Lower leg skin (tissue), 4 donors: ENCODE measurements at regions not wholly inside any gene's neighbourhood (a gene's known extent, or its start where the extent isn't known, plus 50 kb on each side); places are given as distances from the start of the nearest gene placed in this dataset.

Source experiments
- DNase-seq, 2 donors: peaks; one replicate each; pipeline ENCODE4 v3.0.0-alpha.2; 2019; ENCODE audit warnings: low spot score in 2 of 2
- H3K4me3 ChIP-seq: fragments of 200-600 bp; sonication (generic); 2 replicates; pipeline ENCODE4 v1.5.1; 2017; ENCODE audit warnings: mild to moderate bottlenecking, low read depth; ENCODE audit not compliant: poor library complexity, severe bottlenecking
- CTCF ChIP-seq, 3 donors: fragments of 450-650 bp; IDR thresholded peaks; one replicate each; pipeline ENCODE4 v1.5.1; 2016; ENCODE audit warnings: antibody characterized with exemption in 3 of 3, mild to moderate bottlenecking in 3 of 3, moderate library complexity in 2 of 3
- POLR2A ChIP-seq, 2 donors: fragments of 450-650 bp; IDR thresholded peaks; one replicate each; pipeline ENCODE4 v1.6.1; 2016 to 2017; ENCODE audit warnings: antibody characterized with exemption in 2 of 2, mild to moderate bottlenecking in 1 of 2, moderate library complexity in 1 of 2
- WGBS, 2 donors: methylation state at CpG; one replicate each; pipeline ENCODE4 v1.1.5; 2018; 5-methylcytosine and 5-hydroxymethylcytosine counted together
- intact Hi-C: fragments of 100-400 bp; cut with DNase I; formaldehyde crosslinking; loops from one replicate; pipeline ENCODE4 v1.15.0; 2023; ENCODE audit warnings: low total_unique reads

GRCh38 chr14:53872681-53873089, 83.9 kb downstream of the BMP4 start:
- no peak for DNase-seq
- WGBS, 2 donors: 12 to 13% methylated on average over 1 of the region's 1 CpG
- intact Hi-C loops: no loop called here
- no peak overlapping the region for H3K4me3 ChIP-seq
- TF ChIP-seq CTCF (IDR thresholded peaks at IDR 0.05) (no peak), POLR2A (IDR thresholded peaks at IDR 0.05) (no peak)

- TF ChIP-seq CTCF (IDR thresholded peaks at IDR 0.05) (no peak), POLR2A (IDR thresholded peaks at IDR 0.05) (no peak)
- 68 to 71% methylated on average over 2 of the region's 2 CpGs for WGBS, 2 donors
- no peak overlapping the region for H3K4me3 ChIP-seq
- intact Hi-C loops: no loop called here
- no peak for DNase-seq
Observed at GRCh38 chr14:53871951-53872350, 84.7 kb downstream of the BMP4 start.

- no peak overlapping the region for H3K4me3 ChIP-seq
- TF ChIP-seq POLR2A (IDR thresholded peaks at IDR 0.05) (no peak), CTCF (IDR thresholded peaks at IDR 0.05) (no peak)
- DNase-seq: no peak
- 77 to 86% methylated on average over 3 of the region's 3 CpGs for WGBS, 2 donors
- intact Hi-C loops: no loop called here
Observed at GRCh38 chr14:53871011-53871410, 85.6 kb downstream of the BMP4 start.

GRCh38 chr14:53865711-53866110, 90.9 kb downstream of the BMP4 start:
- intact Hi-C loops: no loop called here
- TF ChIP-seq CTCF (IDR thresholded peaks at IDR 0.05) (no peak), POLR2A (IDR thresholded peaks at IDR 0.05) (no peak)
- no peak overlapping the region for H3K4me3 ChIP-seq
- WGBS, 2 donors: 61 to 75% methylated on average over 2 of the region's 2 CpGs
- DNase-seq: no peak

GRCh38 chr14:53861781-53862180, 94.8 kb downstream of the BMP4 start:
- 94 to 98% methylated on average over 5 of the region's 5 CpGs for WGBS, 2 donors
- intact Hi-C loops: no loop called here
- TF ChIP-seq POLR2A (IDR thresholded peaks at IDR 0.05) (no peak), CTCF (IDR thresholded peaks at IDR 0.05) (no peak)
- no peak overlapping the region for H3K4me3 ChIP-seq
- DNase-seq: no peak

- intact Hi-C loops: no loop called here
- TF ChIP-seq POLR2A (IDR thresholded peaks at IDR 0.05) (no peak), CTCF (IDR thresholded peaks at IDR 0.05) (no peak)
- H3K4me3 ChIP-seq: no peak overlapping the region
- 83 to 84% methylated on average over 1 of the region's 1 CpG for WGBS, 2 donors
- no peak for DNase-seq
Observed at GRCh38 chr14:53858345-53858684, 98.3 kb downstream of the BMP4 start.
